ENCODE measurements at regions not wholly inside any gene's neighbourhood (a gene's known extent, or its start where the extent isn't known, plus 50 kb on each side); places are given as distances from the start of the nearest gene placed in this dataset.

GRCh38 chr3:73294537-73294936, 233.1 kb downstream of the EBLN2 start:
- no peaks in the 10 kb centered on the region for H3K27me3 ChIP-seq (ENCODE audit: control insufficient read depth, insufficient read depth, low read length)
- DNase-seq (ENCODE audit: low read depth) = no peak
- no peak overlapping the region for H3K4me3 ChIP-seq (ENCODE audit: low read depth, low read length)
- no peaks in the 10 kb centered on the region for H3K36me3 ChIP-seq (ENCODE audit: control insufficient read depth, insufficient read depth, low read length)
- TF ChIP-seq, protein P1, sequence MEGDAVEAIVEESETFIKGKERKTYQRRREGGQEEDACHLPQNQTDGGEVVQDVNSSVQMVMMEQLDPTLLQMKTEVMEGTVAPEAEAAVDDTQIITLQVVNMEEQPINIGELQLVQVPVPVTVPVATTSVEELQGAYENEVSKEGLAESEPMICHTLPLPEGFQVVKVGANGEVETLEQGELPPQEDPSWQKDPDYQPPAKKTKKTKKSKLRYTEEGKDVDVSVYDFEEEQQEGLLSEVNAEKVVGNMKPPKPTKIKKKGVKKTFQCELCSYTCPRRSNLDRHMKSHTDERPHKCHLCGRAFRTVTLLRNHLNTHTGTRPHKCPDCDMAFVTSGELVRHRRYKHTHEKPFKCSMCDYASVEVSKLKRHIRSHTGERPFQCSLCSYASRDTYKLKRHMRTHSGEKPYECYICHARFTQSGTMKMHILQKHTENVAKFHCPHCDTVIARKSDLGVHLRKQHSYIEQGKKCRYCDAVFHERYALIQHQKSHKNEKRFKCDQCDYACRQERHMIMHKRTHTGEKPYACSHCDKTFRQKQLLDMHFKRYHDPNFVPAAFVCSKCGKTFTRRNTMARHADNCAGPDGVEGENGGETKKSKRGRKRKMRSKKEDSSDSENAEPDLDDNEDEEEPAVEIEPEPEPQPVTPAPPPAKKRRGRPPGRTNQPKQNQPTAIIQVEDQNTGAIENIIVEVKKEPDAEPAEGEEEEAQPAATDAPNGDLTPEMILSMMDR (IDR thresholded peaks at IDR 0.05; ENCODE audit: insufficient read depth, low read length, severe bottlenecking) = no peak
- FAIRE-seq = no peak

DNA sequence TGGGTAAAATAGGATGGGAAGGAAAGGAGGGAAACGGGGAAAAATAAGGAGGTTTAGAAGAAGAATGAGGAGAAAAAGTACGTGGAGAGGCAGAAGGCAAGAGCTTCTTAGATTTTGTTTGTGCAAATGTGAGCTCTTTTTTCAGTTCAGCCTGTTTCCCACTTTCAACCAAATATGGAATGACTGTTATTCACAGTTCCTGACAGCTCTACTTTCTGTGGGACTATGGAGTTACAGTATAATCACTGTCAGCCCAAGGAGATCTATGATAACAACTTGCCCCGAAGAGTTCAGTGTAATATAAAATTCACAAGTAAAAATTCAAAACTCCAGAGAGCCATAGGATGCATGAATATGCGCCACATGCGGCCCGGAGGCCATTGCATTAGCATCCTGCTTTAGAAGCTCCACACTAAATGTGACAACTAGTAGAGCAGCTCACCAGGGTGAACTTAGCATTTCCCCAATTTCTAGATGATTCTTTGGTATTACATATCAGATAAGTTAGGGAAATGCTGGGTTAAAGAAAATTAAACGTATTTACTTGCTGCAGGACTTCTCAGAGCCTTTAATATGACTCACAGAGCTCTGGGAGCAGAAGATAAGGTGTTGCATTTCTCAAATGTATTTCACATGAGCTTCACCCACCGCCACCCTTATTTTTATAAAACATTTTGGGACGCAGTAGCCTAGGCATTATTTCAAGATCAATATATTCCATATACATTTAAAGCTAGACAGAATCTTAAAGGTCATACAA, 234.6 kb downstream of the EBLN2 start:
- H3K27me3 ChIP-seq (ENCODE audit: control insufficient read depth, insufficient read depth, low read length) = no peaks in the 10 kb centered on the region
- FAIRE-seq (no peak), DNase-seq (ENCODE audit: low read depth) (no peak)
- no peak overlapping the region for H3K4me3 ChIP-seq (ENCODE audit: low read depth, low read length)
- no peaks in the 10 kb centered on the region for H3K36me3 ChIP-seq (ENCODE audit: control insufficient read depth, insufficient read depth, low read length)
- TF ChIP-seq, protein P1 (IDR thresholded peaks at IDR 0.05; ENCODE audit: insufficient read depth, low read length, severe bottlenecking) = no peak

DNA sequence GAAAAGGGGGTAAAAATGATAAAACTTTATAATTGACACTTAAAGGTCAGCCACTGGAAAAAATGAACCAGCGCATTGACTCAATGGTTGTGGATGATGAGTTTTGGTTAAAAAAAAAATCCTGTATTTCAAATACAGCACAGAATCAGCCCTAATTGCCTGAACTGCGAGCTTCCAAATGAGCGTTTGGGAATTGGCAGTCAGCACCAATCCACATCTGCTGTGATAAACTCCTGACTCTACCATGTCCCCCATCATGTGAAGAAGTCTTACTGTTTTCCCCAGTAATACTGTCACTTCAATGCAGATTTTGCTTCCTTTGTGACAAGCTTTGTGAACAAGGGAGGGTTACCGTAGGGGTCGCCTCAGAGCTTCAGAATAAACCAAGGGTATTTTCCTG, 235.4 kb downstream of the EBLN2 start:
- no peak for DNase-seq (ENCODE audit: low read depth)
- TF ChIP-seq, protein P1 (IDR thresholded peaks at IDR 0.05; ENCODE audit: insufficient read depth, low read length, severe bottlenecking) = no peak
- H3K4me3 ChIP-seq (ENCODE audit: low read depth, low read length) = no peak overlapping the region
- FAIRE-seq = no peak
- no peaks in the 10 kb centered on the region for H3K36me3 ChIP-seq (ENCODE audit: control insufficient read depth, insufficient read depth, low read length)
- H3K27me3 ChIP-seq (ENCODE audit: control insufficient read depth, insufficient read depth, low read length) = no peaks in the 10 kb centered on the region

GRCh38 chr3:73298243-73299183, 237.1 kb downstream of the EBLN2 start:
- FAIRE-seq = no peak
- no peaks in the 10 kb centered on the region for H3K36me3 ChIP-seq (ENCODE audit: control insufficient read depth, insufficient read depth, low read length)
- TF ChIP-seq, protein P1 (IDR thresholded peaks at IDR 0.05; ENCODE audit: insufficient read depth, low read length, severe bottlenecking) = no peak

GRCh38 chr3:73299184-73299691, 237.8 kb downstream of the EBLN2 start:
- FAIRE-seq (no peak), DNase-seq (ENCODE audit: low read depth) (no peak)
- no peak overlapping the region for H3K4me3 ChIP-seq (ENCODE audit: low read depth, low read length)
- H3K36me3 ChIP-seq (ENCODE audit: control insufficient read depth, insufficient read depth, low read length) = no peaks in the 10 kb centered on the region
- H3K27me3 ChIP-seq (ENCODE audit: control insufficient read depth, insufficient read depth, low read length) = no peaks in the 10 kb centered on the region
- TF ChIP-seq, protein P1 (IDR thresholded peaks at IDR 0.05; ENCODE audit: insufficient read depth, low read length, severe bottlenecking) = no peak

More at GRCh38 chr3:73298243-73299183, 237.1 kb downstream of the EBLN2 start:
- DNase-seq (ENCODE audit: low read depth) = no peak
- no peak overlapping the region for H3K4me3 ChIP-seq (ENCODE audit: low read depth, low read length)
- H3K27me3 ChIP-seq (ENCODE audit: control insufficient read depth, insufficient read depth, low read length) = no peaks in the 10 kb centered on the region

Measured in bronchial epithelial cell (primary cell).